Bronchial epithelial cell (primary cell): ENCODE measurements at regions not wholly inside any gene's neighbourhood (a gene's known extent, or its start where the extent isn't known, plus 50 kb on each side); places are given as distances from the start of the nearest gene placed in this dataset.

Experiments
- DNase-seq: peaks from one replicate; pipeline ENCODE4 v3.0.0-alpha.2; 2010; ENCODE audit warnings: low read depth
- FAIRE-seq: peaks from 2 replicates; lab custom pipeline; 2011; peaks lifted over from hg19 to GRCh38; lab: Jason Lieb, UNC
- H3K27me3 ChIP-seq: 2 replicates; pipeline ENCODE4 v1.5.1; 2011; ENCODE audit warnings: low read length; ENCODE audit not compliant: control insufficient read depth, insufficient read depth
- H3K36me3 ChIP-seq: 2 replicates; pipeline ENCODE4 v1.5.1; 2011; ENCODE audit warnings: low read length; ENCODE audit not compliant: control insufficient read depth, insufficient read depth
- H3K4me3 ChIP-seq: 2 replicates; pipeline ENCODE4 v1.5.1; 2011; ENCODE audit warnings: mild to moderate bottlenecking, low read depth, low read length, control low read depth
- CTCF ChIP-seq: IDR thresholded peaks from 2 replicates; pipeline ENCODE4 v1.5.1; 2011; ENCODE audit warnings: mild to moderate bottlenecking, moderate library complexity, low read length, control low read depth, inconsistent platforms; ENCODE audit not compliant: insufficient read depth, severe bottlenecking

- FAIRE-seq, result no peak
- Histone ChIP-seq H3K36me3 (no peaks in the 10 kb centered on the region), H3K27me3 (peaks cover 2% of the 10 kb centered on the region), H3K4me3 (no peak overlapping the region)
- DNase-seq, result no peak
- no peak for TF ChIP-seq CTCF
Measured at GRCh38 chr6:1007159-1007558, 304.7 kb upstream of the FOXQ1 start.

- H3K27me3 ChIP-seq, result peaks cover 2% of the 10 kb centered on the region
- DNase-seq, result no peak
Measured at GRCh38 chr6:1004885-1005630, 306.8 kb upstream of the FOXQ1 start.

GRCh38 chr6:1003394-1004160 lies 308.3 kb upstream of the FOXQ1 start:
- H3K36me3 ChIP-seq, result no peaks in the 10 kb centered on the region
- no peak for TF ChIP-seq CTCF
- FAIRE-seq (no peak), DNase-seq (no peak)
- H3K27me3 ChIP-seq, result peaks cover 3% of the 10 kb centered on the region
- no peak overlapping the region for H3K4me3 ChIP-seq

More at GRCh38 chr6:1004885-1005630, 306.8 kb upstream of the FOXQ1 start:
- Histone ChIP-seq H3K4me3 (no peak overlapping the region), H3K36me3 (no peaks in the 10 kb centered on the region)
- FAIRE-seq, result no peak
- TF ChIP-seq CTCF, result no peak

- Histone ChIP-seq H3K4me3 (no peak overlapping the region), H3K36me3 (no peaks in the 10 kb centered on the region), H3K27me3 (peaks cover 3% of the 10 kb centered on the region)
- no peak for FAIRE-seq
- DNase-seq, result no peak
- TF ChIP-seq CTCF, result no peak
Measured at GRCh38 chr6:1002989-1003388, 308.9 kb upstream of the FOXQ1 start.

- FAIRE-seq (no peak), DNase-seq (no peak)
- no peak overlapping the region for H3K4me3 ChIP-seq
- no peak for TF ChIP-seq CTCF
- H3K27me3 ChIP-seq, result peaks cover 1% of the 10 kb centered on the region
- no peaks in the 10 kb centered on the region for H3K36me3 ChIP-seq
Measured at GRCh38 chr6:1001655-1002349, 308.9 kb upstream of the EXOC2 start.
